CD4-positive, CD25-positive, alpha-beta regulatory T cell (primary cell): ENCODE measurements at regions not wholly inside any gene's neighbourhood (a gene's known extent, or its start where the extent isn't known, plus 50 kb on each side); places are given as distances from the start of the nearest gene placed in this dataset.

Source experiments
- ATAC-seq, 2 donors: fragments of 150-1000 bp; cut with Tn5 transposase; one replicate each; pipeline ENCODE4 v1.10.0; 2021; ENCODE audit warnings: low read depth in 2 of 2, moderate number of reproducible peaks in 2 of 2, moderate library complexity in 1 of 2
- DNase-seq, 3 donors: peaks; one replicate each; pipeline versions ENCODE4 v3.0.0 to v3.0.0-alpha.2; 2012 to 2022; ENCODE audit warnings: mixed read lengths in 1 of 3
- H3K27ac ChIP-seq: one replicate; pipeline ENCODE4 v1.7.0; 2013; ENCODE audit warnings: mild to moderate bottlenecking, low read length; ENCODE audit not compliant: insufficient read depth, poor library complexity, severe bottlenecking
- H3K27me3 ChIP-seq: one replicate; pipeline ENCODE4 v1.7.0; 2013; ENCODE audit warnings: low read length; ENCODE audit not compliant: control insufficient read depth, insufficient read depth
- H3K36me3 ChIP-seq: one replicate; pipeline ENCODE4 v1.7.0; 2013; ENCODE audit warnings: mild to moderate bottlenecking, low read length, moderate library complexity; ENCODE audit not compliant: control insufficient read depth, insufficient read depth
- H3K4me1 ChIP-seq: 2 replicates; pipeline ENCODE4 v1.7.0; 2013; ENCODE audit warnings: mild to moderate bottlenecking, low read length; ENCODE audit not compliant: insufficient read depth, control insufficient read depth, poor library complexity, severe bottlenecking
- H3K4me3 ChIP-seq: one replicate; pipeline ENCODE4 v1.7.0; 2013; ENCODE audit warnings: low read depth, mild to moderate bottlenecking, low read length, moderate library complexity
- H3K9me3 ChIP-seq, 2 experiments: 1 replicate in 1 of 2; 2 replicates in 1 of 2; pipeline ENCODE4 v1.7.0; 2013; ENCODE audit warnings: low read length in 2 of 2, mild to moderate bottlenecking in 1 of 2, moderate library complexity in 1 of 2; ENCODE audit not compliant: control insufficient read depth in 2 of 2
- H3K27ac Mint-ChIP-seq, 3 donors: one replicate each; pipeline ENCODE4 v1.8.0; 2020 to 2022; ENCODE audit warnings: mild to moderate bottlenecking in 3 of 3, mixed read lengths in 3 of 3, moderate library complexity in 2 of 3
- H3K27me3 Mint-ChIP-seq: one replicate; pipeline ENCODE4 v1.8.0; 2022; ENCODE audit warnings: mild to moderate bottlenecking, mixed read lengths
- H3K36me3 Mint-ChIP-seq: one replicate; pipeline ENCODE4 v1.8.0; 2020; ENCODE audit warnings: mixed read lengths
- H3K4me1 Mint-ChIP-seq, 4 donors: one replicate each; pipeline ENCODE4 v1.8.0; 2020 to 2022; ENCODE audit warnings: mixed read lengths in 4 of 4, mild to moderate bottlenecking in 1 of 4
- H3K4me3 Mint-ChIP-seq, 4 donors: one replicate each; pipeline ENCODE4 v1.8.0; 2020 to 2022; ENCODE audit warnings: mild to moderate bottlenecking in 4 of 4, mixed read lengths in 4 of 4, moderate library complexity in 3 of 4
- H3K9me3 Mint-ChIP-seq, 7 donors: one replicate each; pipeline ENCODE4 v1.8.0; 2020 to 2022; ENCODE audit warnings: mixed read lengths in 7 of 7, mild to moderate bottlenecking in 3 of 7, moderate library complexity in 2 of 7

DNA sequence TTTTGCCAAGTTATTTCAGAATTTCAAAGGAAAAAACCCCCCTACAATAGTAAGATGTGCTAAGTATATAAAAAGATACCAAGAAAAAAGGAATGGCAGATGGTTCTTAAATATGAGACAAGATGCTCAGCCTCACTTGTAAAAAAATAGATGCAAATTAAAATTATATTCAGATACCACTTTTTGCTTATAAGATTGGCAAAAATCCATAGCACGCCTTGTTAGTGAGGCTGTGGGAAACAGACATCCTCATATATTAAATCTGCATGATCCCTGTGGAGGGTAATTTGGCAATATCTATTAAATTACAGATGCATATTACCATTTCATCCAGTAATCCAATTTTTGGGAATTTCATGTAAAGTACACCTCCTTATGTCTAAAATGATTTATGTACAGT lies 62.5 kb upstream of the PDHA1 start:
- DNase-seq (no peak), ATAC-seq (no peak)
- Histone ChIP-seq H3K4me3 (no peak overlapping the region), H3K4me1 (no peaks in the 10 kb centered on the region), H3K27ac (no peak overlapping the region), H3K36me3 (no peaks in the 10 kb centered on the region), H3K9me3 (no peaks in the 10 kb centered on the region), H3K27me3 (peaks cover 2% of the 10 kb centered on the region)
- no peaks in the 10 kb centered on the region for H3K36me3 Mint-ChIP-seq
- H3K4me3 Mint-ChIP-seq: no peak overlapping the region
- peaks cover 2% of the 10 kb centered on the region for H3K27me3 Mint-ChIP-seq
- no peak overlapping the region for H3K27ac Mint-ChIP-seq
- no peaks in the 10 kb centered on the region for H3K4me1 Mint-ChIP-seq
- H3K9me3 Mint-ChIP-seq: peaks cover 0 to 3% (median 0%) of the 10 kb centered on the region in 7 donors

DNA sequence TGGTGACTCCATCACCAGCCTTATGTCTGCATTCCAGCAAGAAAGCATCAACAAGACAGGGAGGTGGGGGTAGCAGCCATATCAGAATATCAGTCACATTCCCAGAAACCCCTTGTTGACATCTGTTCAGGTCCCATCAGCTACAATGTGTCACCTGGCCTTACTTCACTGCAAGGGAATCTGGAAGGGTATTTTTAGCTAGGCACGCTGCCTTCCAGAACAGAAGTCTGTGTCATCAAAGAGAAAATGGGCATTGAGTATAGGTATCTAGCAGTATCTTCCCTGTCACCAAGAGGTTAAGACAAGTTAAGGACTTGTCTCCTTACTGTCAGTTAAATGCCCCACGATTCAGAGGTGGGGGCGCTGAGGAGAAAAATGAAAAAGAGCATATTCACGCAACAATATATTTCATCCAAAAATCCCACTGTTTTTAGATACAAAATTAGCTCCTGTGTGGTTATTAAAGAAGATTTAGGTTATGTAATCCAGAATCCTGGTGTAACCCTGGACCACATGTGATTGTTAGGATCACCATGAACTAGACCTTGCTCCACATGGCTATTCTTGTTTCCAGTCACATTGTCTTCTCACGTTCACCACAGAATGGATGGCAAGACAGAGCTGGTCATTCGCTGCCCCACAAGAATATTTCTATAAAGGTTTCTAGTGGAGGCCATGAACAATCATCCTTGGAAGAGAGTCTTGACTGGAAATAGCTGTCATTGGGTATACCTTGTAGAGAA lies 60.0 kb upstream of the PDHA1 start:
- no peak for DNase-seq
- Mint-ChIP-seq H3K27me3 (peaks cover 5% of the 10 kb centered on the region), H3K9me3 (peaks cover 0 to 4% (median 0%) of the 10 kb centered on the region in 7 donors), H3K36me3 (no peaks in the 10 kb centered on the region), H3K27ac (no peak overlapping the region), H3K4me1 (no peaks in the 10 kb centered on the region), H3K4me3 (no peak overlapping the region)
- H3K4me3 ChIP-seq: no peak overlapping the region
- H3K27ac ChIP-seq: no peak overlapping the region
- peaks cover 2% of the 10 kb centered on the region for H3K27me3 ChIP-seq
- no peaks in the 10 kb centered on the region for H3K4me1 ChIP-seq
- H3K36me3 ChIP-seq: no peaks in the 10 kb centered on the region
- H3K9me3 ChIP-seq: no peaks in the 10 kb centered on the region
- ATAC-seq: no peak

DNA sequence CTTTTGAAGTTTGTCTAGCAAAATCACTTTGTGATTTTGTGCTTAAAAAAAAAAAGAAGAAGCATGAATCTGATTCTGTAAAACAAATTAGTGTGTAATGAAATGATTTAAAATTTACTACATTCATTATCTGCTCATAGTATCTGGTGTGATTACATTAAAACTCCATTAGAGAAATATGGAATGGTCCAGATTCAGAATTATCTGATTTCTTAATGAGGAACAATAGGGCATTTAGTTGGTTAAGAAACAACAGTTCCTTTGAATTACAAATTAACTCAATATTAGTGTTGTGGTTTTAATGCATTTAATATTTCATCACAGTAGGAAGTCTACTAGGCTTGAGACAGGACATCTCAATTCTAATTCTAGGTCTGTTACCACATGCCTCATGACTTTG lies 57.9 kb upstream of the PDHA1 start:
- no peaks in the 10 kb centered on the region for H3K9me3 ChIP-seq
- no peak overlapping the region for H3K27ac ChIP-seq
- H3K36me3 Mint-ChIP-seq: no peaks in the 10 kb centered on the region
- no peak overlapping the region for H3K27ac Mint-ChIP-seq
- no peaks in the 10 kb centered on the region for H3K4me1 Mint-ChIP-seq
- peaks cover 0 to 8% (median 0%) of the 10 kb centered on the region in 7 donors for H3K9me3 Mint-ChIP-seq
- H3K27me3 Mint-ChIP-seq: peaks cover 7% of the 10 kb centered on the region
- no peak overlapping the region for H3K4me3 Mint-ChIP-seq
- ATAC-seq: no peak
- H3K4me3 ChIP-seq: no peak overlapping the region
- peaks cover 2% of the 10 kb centered on the region for H3K27me3 ChIP-seq
- no peaks in the 10 kb centered on the region for H3K36me3 ChIP-seq
- no peaks in the 10 kb centered on the region for H3K4me1 ChIP-seq
- no peak for DNase-seq

DNA sequence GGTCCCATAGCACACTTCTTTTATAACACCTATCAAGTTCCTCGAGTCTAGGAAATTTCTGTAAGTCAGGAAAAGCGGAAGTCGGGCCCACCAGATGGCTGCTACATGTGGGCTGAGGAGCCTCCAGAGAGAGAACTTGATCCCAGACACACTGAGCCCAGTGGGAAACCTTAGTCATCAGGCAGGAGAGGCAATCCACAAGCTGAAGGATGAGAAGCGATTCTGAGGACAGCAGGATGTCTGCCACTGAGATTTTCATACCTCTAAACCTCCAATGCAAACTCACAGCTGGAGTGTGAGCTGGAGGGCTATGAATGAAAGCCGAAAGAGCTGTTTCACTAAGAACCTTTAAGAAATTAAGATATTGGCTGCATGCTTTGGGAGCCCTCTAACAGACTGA lies 52.6 kb upstream of the PDHA1 start:
- peaks cover 0 to 6% (median 0%) of the 10 kb centered on the region in 7 donors for H3K9me3 Mint-ChIP-seq
- no peak overlapping the region for H3K4me3 ChIP-seq
- no peaks in the 10 kb centered on the region for H3K27me3 ChIP-seq
- no peaks in the 10 kb centered on the region for H3K36me3 Mint-ChIP-seq
- H3K9me3 ChIP-seq: no peaks in the 10 kb centered on the region
- no peaks in the 10 kb centered on the region for H3K4me1 ChIP-seq
- H3K27ac ChIP-seq: no peak overlapping the region
- no peak overlapping the region for H3K27ac Mint-ChIP-seq
- H3K36me3 ChIP-seq: no peaks in the 10 kb centered on the region
- no peak overlapping the region for H3K4me3 Mint-ChIP-seq
- DNase-seq: no peak
- H3K4me1 Mint-ChIP-seq: no peaks in the 10 kb centered on the region
- ATAC-seq: no peak
- peaks cover 9% of the 10 kb centered on the region for H3K27me3 Mint-ChIP-seq

DNA sequence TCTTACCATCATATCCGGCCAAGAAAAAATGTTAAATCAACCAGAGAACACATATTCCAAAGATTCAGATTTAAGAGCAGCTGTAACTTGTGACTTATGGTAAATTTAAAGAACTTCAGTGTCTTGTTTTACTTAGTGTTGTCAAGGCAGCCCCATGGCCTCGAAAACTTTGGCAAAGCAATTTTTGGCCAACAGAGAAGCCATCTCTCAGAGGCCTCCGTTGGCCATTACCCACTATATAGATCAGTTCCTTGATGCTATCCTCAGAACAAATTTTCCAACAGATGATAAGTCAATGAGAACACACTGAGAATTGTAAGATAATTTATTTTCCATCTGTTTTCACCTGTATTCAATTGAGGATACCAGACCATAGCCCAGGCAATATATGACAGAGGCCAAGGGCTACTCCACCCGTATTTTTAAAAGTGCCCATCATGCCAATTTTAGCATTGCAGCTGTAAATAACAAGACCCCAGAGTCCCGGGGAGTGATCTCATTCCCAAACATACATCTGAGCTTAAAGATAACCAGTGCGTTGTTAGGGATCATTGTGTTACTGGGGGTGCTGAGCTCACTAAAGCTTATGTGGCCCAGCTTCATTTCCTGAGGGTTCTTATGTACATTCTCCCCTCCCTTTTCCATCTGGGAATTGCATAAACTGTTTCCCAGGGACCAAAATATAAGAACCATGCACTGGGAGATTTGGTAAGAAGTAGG lies 50.0 kb upstream of the PDHA1 start:
- Histone ChIP-seq H3K27ac (no peak overlapping the region), H3K4me1 (no peaks in the 10 kb centered on the region), H3K36me3 (no peaks in the 10 kb centered on the region), H3K27me3 (no peaks in the 10 kb centered on the region), H3K4me3 (no peak overlapping the region), H3K9me3 (no peaks in the 10 kb centered on the region)
- Mint-ChIP-seq H3K36me3 (no peaks in the 10 kb centered on the region), H3K4me3 (no peak overlapping the region), H3K27me3 (peaks cover 4% of the 10 kb centered on the region), H3K9me3 (peaks cover 0 to 4% (median 0%) of the 10 kb centered on the region in 7 donors), H3K4me1 (no peaks in the 10 kb centered on the region), H3K27ac (no peak overlapping the region)
- no peak for ATAC-seq
- no peak for DNase-seq
